ENCODE measurements at regions not wholly inside any gene's neighbourhood (a gene's known extent, or its start where the extent isn't known, plus 50 kb on each side); places are given as distances from the start of the nearest gene placed in this dataset.

DNA sequence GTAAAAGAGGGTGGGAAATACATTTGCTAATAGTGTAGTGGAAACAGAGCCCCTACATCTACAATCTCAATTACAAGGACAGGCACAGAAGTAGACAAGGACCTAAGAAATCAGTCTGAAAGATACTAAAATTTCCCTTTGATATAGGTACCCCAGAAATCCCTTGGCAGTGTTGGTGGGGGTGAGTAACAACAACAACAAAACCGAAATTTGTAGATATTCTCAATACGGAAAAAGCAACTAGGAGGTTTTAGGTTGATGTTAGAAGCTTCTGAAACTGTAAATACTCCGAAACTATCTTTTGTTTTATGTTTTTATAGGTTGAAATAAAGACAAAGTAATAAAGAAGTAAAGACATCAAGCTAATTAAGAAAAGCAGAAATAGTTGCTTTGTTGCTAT lies 323.1 kb upstream of the CBLB start:
- ATAC-seq (ENCODE audit: insufficient number of reproducible peaks, low FRiP score, low read depth) (no peak), DNase-seq (ENCODE audit: low spot score) (no peak)
- Histone ChIP-seq H3K9me3 (no peaks in the 10 kb centered on the region), H3K36me3 (no peaks in the 10 kb centered on the region), H3K4me3 (no peak overlapping the region), H3K27ac (no peak overlapping the region), H3K4me1 (ENCODE audit: control insufficient read depth in 1 of 2, low read depth in 2 of 2) (no peaks in the 10 kb centered on the region), H3K27me3 (replicated peaks; ENCODE audit: insufficient read depth) (no peaks in the 10 kb centered on the region)
- TF ChIP-seq CTCF (IDR thresholded peaks at IDR 0.05) = no peak

GRCh38 chr3:106193876-106194275 lies 325.1 kb upstream of the CBLB start:
- TF ChIP-seq CTCF (IDR thresholded peaks at IDR 0.05) = no peak
- DNase-seq (ENCODE audit: low spot score) = no peak
- ATAC-seq (ENCODE audit: insufficient number of reproducible peaks, low FRiP score, low read depth) = no peak
- no peak overlapping the region for H3K4me3 ChIP-seq
- no peaks in the 10 kb centered on the region for H3K9me3 ChIP-seq
- H3K4me1 ChIP-seq (ENCODE audit: control insufficient read depth in 1 of 2, low read depth in 2 of 2) = no peaks in the 10 kb centered on the region
- no peaks in the 10 kb centered on the region for H3K27me3 ChIP-seq (replicated peaks; ENCODE audit: insufficient read depth)
- H3K36me3 ChIP-seq = no peaks in the 10 kb centered on the region
- no peak overlapping the region for H3K27ac ChIP-seq

GRCh38 chr3:106194726-106195125 lies 325.9 kb upstream of the CBLB start:
- TF ChIP-seq CTCF (IDR thresholded peaks at IDR 0.05) = no peak
- Histone ChIP-seq H3K9me3 (no peaks in the 10 kb centered on the region), H3K4me1 (ENCODE audit: control insufficient read depth in 1 of 2, low read depth in 2 of 2) (no peaks in the 10 kb centered on the region), H3K4me3 (no peak overlapping the region), H3K27ac (no peak overlapping the region), H3K27me3 (replicated peaks; ENCODE audit: insufficient read depth) (no peaks in the 10 kb centered on the region), H3K36me3 (no peaks in the 10 kb centered on the region)
- DNase-seq (ENCODE audit: low spot score) = no peak
- ATAC-seq (ENCODE audit: insufficient number of reproducible peaks, low FRiP score, low read depth) = no peak

DNA sequence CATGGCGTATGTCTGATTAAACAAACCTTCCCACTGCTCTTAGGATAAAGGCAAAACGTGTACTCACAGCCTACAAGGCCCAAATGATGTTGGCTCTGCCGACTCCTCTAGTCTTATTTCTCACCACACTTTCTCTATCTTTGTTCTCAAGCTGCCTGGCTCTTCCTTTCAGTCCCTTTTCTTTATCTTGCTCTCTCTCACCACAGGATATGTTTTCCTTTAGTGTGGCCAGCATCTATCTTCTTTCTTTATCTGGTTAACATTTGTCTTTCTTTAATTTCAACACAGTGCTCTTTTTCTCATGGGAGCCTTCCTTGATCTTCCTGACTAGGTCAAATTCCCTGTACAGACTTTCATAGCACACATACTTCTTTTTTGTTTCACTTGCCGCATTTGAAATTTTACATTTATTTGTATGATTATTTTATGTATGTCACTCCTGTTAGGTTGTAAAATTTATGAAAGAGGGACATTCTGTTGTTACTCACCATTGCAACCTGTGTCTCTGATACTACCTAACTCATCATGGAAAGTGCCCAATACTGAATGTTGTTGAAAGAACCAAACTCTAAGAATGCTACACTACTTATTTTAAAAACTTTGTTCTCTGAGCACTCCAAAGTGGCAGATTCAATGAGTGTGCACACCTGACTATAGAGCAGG lies 328.9 kb upstream of the CBLB start:
- DNase-seq (ENCODE audit: low spot score) = no peak
- Histone ChIP-seq H3K4me3 (no peak overlapping the region), H3K27me3 (replicated peaks; ENCODE audit: insufficient read depth) (no peaks in the 10 kb centered on the region), H3K9me3 (no peaks in the 10 kb centered on the region), H3K4me1 (ENCODE audit: control insufficient read depth in 1 of 2, low read depth in 2 of 2) (no peaks in the 10 kb centered on the region), H3K36me3 (no peaks in the 10 kb centered on the region), H3K27ac (no peak overlapping the region)
- no peak for ATAC-seq (ENCODE audit: insufficient number of reproducible peaks, low FRiP score, low read depth)
- no peak for TF ChIP-seq CTCF (IDR thresholded peaks at IDR 0.05)

- no peak for TF ChIP-seq CTCF (IDR thresholded peaks at IDR 0.05)
- no peak overlapping the region for H3K4me3 ChIP-seq
- H3K27me3 ChIP-seq (replicated peaks; ENCODE audit: insufficient read depth) = no peaks in the 10 kb centered on the region
- DNase-seq (ENCODE audit: low spot score) = no peak
- no peak for ATAC-seq (ENCODE audit: insufficient number of reproducible peaks, low FRiP score, low read depth)
- no peaks in the 10 kb centered on the region for H3K9me3 ChIP-seq
- peaks cover 11 to 12% of the 10 kb centered on the region in 2 donors for H3K4me1 ChIP-seq (ENCODE audit: control insufficient read depth in 1 of 2, low read depth in 2 of 2)
- H3K27ac ChIP-seq = no peak overlapping the region
- no peaks in the 10 kb centered on the region for H3K36me3 ChIP-seq
These were observed 335.5 kb upstream of the CBLB start for GRCh38 chr3:106204160-106204868.
